OCI-LY1 (cell line): ENCODE measurements at regions not wholly inside any gene's neighbourhood (a gene's known extent, or its start where the extent isn't known, plus 50 kb on each side); places are given as distances from the start of the nearest gene placed in this dataset.

Experiments used
- EZH2 ChIP-seq: fragments of 200-600 bp; sonication (generic), shearing (Covaris generic); IDR thresholded peaks from 2 replicates; pipeline ENCODE4 v1.8.0; 2017; ENCODE audit warnings: borderline replicate concordance, mixed run types, mild to moderate bottlenecking, antibody characterized with exemption, low read length, moderate library complexity, mixed read lengths
- TF ChIP-seq, protein P1 (sequence below): fragments of 200-600 bp; sonication (generic), shearing (Covaris generic); IDR thresholded peaks from 2 replicates; pipeline ENCODE4 v1.5.1; 2017; ENCODE audit warnings: mild to moderate bottlenecking, antibody characterized with exemption, low read length, moderate library complexity, mixed read lengths

DNA sequence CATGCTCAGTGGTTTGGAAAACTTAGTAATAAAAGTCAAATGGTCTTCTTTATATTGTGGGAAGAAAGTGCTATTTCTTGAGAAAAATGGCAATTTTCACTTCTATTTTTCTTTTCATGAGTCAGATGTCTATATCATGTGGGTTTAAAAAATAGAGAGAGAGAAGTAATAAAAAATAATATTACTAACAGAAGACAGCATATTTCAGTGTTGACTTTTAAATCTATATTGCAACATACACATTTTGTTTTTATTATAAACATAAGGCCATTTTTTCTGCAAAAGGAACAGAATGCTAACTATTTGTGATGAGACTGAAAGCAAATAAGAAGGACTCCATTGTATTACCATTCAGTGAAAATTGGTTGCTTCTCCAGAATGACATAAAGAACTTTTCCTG, 135.1 kb upstream of the CNR1 start:
- TF ChIP-seq, protein P1, sequence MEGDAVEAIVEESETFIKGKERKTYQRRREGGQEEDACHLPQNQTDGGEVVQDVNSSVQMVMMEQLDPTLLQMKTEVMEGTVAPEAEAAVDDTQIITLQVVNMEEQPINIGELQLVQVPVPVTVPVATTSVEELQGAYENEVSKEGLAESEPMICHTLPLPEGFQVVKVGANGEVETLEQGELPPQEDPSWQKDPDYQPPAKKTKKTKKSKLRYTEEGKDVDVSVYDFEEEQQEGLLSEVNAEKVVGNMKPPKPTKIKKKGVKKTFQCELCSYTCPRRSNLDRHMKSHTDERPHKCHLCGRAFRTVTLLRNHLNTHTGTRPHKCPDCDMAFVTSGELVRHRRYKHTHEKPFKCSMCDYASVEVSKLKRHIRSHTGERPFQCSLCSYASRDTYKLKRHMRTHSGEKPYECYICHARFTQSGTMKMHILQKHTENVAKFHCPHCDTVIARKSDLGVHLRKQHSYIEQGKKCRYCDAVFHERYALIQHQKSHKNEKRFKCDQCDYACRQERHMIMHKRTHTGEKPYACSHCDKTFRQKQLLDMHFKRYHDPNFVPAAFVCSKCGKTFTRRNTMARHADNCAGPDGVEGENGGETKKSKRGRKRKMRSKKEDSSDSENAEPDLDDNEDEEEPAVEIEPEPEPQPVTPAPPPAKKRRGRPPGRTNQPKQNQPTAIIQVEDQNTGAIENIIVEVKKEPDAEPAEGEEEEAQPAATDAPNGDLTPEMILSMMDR: no peak
- TF ChIP-seq EZH2: no peak
